ENCODE measurements at regions not wholly inside any gene's neighbourhood (a gene's known extent, or its start where the extent isn't known, plus 50 kb on each side); places are given as distances from the start of the nearest gene placed in this dataset.

- no peak for DNase-seq
Measured at GRCh38 chr2:136235546-136235945, 117.6 kb upstream of the CXCR4 start.

GRCh38 chr2:136234261-136234660 is 116.3 kb upstream of the CXCR4 start:
- DNase-seq: no peak

GRCh38 chr2:136233298-136233697 is 115.3 kb upstream of the CXCR4 start:
- DNase-seq: no peak

GRCh38 chr2:136232456-136233172 is 114.7 kb upstream of the CXCR4 start:
- no peak for DNase-seq

DNA sequence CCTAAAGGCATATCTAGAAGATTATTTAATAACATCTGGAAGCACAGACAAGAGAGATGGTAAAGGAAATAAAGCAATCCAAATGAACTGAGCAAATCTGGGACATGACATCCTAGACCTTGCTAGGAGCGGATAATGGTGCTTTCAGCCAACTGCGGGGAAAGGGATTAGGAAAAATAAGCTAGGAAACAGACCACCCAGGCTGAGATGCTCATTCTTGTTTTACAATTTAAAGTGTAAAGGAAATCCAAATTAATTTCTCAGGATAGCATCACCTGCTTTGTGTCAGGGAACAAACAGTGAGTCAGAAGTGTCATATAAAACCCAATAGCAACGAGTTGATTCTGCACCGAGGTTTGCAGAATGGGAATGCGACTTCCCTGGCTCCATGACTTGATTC is 112.5 kb upstream of the CXCR4 start:
- no peak for DNase-seq

GRCh38 chr2:136226903-136227302 is 109.0 kb upstream of the CXCR4 start:
- no peak for DNase-seq

- DNase-seq: no peak
Measured at GRCh38 chr2:136225950-136226835, 108.2 kb upstream of the CXCR4 start.

DNA sequence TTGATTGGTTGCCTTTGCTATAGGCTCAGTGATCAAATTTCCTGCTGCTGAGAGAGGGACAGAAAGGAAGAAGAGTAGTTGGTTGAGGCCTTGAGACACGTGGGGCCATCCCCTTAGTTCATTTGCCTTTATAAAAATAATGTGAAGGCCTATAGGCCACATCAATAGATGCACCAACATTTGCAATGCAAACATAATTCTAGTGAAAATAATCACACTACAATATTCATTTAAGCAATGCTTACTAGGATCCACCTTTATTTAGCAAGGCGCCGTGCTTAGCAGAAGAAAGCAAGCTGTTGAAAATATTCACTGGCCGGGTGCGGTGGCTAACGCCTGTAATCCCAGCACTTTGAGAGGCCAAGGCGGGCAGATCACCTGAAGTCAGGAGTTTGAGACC is 105.3 kb upstream of the CXCR4 start:
- DNase-seq: no peak

DNA sequence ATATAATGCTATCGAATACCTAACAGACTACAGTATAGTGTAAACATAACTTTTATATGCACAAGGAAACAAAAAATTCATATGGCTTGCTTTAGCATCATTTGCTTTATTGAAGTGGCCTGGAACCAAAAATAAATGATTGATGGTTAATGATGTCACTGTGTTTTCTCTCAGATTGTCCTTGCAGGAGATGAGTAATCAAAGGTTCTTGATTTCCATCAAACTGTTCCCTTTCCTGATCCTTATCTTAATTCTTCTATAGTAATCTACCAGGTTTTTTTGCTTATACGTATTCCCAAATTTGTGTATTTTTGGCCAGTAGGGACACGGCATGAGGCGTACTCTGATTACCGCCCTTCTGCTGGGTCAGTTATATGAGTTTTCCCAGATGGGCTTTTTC is 104.9 kb upstream of the CXCR4 start:
- DNase-seq: no peak

GRCh38 chr2:136221026-136221425 is 103.1 kb upstream of the CXCR4 start:
- DNase-seq: no peak

DNA sequence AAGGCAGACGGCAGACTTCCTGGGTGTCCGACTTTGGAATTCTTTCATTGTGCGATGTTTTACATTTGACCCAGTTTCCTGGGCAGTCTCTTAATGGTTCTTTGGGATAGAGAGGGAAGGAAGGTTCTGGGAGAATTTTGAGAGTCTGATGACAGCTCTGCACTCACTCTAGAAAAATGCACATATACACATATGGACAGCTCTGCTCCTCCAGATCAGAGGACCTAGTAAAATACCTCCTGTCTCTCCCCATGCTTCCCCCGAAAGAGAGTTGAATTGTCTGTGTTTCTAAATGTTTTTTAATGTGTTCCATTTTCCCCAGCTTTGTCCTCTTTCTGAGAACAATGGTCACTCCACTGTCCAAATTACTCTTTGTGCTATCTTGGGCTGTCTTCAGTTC is 102.0 kb upstream of the CXCR4 start:
- DNase-seq: no peak

DNA sequence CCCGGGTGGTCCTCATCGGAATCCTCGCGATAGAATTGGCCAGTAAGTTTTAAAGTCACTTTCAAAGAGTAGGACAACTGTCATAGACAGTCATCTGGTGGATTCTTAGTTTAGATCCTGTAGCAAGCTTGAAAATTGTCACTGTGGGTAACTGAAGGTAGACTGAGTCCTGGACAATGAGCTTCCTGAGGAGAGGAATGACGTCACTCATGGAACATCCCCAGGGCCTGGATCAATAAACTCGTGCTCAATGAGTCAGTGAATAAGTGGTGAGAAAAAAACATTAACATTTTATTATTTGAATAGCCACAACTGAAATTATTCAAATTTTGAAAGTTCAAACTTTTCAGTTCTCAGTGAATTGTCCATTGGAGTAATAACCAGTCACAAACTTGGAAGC is 101.4 kb upstream of the CXCR4 start:
- DNase-seq: no peak

DNA sequence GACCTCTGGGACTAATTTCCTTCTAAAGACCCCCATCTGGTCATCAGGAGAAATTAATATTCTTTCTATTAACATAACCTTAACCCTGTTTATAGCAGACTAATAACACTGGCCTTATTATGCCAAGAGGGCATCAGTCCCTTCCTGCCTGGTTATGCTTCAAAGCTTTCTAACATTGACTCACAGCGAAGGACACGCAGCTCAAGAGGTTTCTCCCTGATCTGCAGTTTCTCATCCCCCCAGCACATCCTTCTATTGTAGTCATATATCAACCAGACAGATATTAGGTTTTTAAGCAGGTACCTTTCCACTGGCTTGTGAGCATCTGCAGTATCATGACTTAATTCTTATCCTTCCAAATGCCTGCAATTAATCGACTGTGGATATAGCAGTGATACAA is 100.0 kb upstream of the CXCR4 start:
- DNase-seq: no peak

DNA sequence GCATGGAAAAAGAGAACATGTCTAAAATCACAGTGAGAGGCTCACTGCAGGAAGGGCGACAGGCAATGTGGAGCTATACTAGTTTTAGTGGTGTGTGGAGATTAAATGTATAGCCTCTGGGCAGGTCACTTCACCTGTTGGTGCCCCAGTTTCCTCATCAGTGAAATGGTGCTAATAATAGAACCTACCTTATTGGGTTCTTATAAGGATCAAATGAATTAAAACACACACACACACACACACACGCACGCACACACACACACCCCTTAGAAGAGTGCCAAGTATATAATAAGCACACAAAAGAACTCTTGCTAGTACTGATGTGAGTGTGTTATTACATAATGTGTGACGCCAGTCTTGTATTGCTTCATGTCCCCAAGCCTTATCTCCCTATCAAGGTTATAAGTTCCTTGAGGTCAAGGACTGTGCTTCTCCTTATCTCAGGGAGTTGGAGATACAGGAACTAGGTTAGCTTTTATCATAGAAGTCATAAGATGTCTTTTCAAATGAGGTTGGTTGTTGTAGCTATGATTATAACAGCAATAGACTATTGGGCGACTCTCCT is 98.0 kb upstream of the CXCR4 start:
- DNase-seq: no peak

DNA sequence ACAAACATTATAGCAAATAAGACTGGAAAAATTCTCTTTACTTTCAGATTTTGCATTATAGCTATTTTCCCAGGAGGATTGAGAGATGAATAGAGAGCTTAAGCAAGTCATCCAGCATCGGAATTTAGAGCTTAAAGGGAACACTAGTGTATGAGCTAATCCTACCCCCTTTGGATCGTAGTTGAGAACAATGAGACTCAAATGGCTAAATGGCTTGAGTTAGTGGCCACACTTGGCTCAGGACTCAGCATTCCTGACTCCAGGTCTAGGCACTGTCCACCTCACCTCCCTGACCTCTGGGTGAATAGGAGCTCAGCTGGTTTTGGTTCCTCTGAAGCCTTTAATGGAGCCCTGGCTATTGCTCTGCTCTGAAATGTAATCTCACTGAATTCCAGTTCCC is 97.5 kb upstream of the CXCR4 start:
- no peak for DNase-seq

- no peak for DNase-seq
Measured at GRCh38 chr2:136214307-136215200, 96.6 kb upstream of the CXCR4 start.

- no peak for DNase-seq
Measured at GRCh38 chr2:136213836-136214235, 95.9 kb upstream of the CXCR4 start.

DNA sequence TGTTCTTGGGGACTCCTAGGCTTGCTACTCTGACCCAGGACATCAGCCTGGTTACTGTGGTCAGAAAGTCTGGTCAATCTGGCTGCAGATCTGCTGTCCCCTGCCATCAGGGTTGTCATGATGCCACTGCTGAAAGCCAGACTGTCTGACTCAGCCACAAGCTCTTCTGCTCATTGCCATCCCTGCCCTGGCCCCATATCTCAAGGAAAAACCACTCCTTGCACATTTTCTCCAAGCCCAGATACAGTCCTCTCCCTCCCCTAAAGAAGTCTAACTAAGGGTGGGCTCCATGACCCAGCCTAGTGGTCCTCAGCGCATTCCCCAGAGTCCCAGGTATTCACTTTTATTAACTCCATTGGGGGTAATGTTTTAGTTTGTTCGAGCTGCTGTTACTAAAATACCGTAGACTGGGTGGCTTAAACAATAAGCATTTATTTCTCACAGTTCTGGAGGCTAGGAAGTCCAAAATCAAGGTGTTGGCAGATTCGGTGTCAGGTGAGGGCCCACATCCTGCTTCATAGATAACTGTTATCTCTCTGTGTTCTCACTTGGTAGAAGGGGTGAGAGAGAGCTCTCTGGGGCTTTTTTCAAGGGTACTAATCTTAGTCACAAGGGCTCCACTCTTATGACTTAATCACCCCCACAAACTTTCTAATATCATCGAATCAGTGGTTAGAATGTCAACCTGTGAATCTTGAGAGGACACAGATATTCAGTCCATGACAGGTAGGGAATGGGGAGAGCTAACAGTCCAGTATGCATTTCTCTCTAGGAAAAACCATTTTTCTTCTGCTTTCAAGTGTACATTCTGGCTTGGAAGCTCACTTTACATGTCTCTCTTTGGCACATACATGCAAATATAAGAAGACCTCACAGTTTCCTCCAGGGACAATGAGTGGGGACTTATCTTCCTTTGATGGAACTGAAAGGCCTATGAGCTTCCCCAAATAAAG is 94.8 kb upstream of the CXCR4 start:
- DNase-seq: no peak

DNA sequence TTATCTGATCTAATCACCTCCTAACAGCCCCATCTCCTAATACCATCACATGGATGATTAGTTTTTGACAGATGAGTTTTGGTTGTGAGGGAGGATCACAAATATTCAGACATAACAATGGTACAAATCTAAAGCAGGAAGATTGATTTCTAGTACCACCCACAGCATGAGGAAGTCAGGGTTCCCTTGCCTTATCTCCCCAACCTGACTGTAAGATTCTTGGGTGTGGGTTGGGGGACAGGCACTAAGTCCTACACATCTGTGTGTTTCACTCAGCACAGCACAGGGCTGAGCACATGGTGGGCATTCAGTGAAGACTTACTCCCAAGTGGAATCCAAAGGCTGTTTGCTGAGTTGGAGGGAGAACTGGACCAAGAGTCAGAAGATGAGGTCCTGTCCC is 93.8 kb upstream of the CXCR4 start:
- DNase-seq: no peak

- DNase-seq: no peak
Measured at GRCh38 chr2:136210822-136211221, 92.9 kb upstream of the CXCR4 start.

DNA sequence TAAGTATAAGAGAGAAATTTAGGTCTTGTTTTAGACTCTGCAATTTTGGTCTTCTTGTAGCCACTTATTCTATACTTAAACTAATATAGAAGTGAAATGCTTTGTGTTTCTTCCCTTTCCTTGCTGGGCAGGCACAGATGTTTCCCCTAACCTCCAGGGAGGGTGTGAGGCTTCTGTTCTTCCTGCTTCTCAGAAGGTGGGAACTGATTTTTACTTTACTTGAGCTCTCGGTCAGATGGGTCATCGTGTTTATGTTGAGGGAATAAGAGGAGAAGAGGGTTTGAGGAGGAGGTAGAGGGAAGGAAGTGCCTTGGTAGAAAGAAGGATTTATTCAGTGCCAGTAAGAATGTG is 92.5 kb upstream of the CXCR4 start:
- no peak for DNase-seq

Measured in COR-L47 (cell line).